GM18499 (cell line): ENCODE measurements at regions not wholly inside any gene's neighbourhood (a gene's known extent, or its start where the extent isn't known, plus 50 kb on each side); places are given as distances from the start of the nearest gene placed in this dataset.
"Not testable (repeated sequence)": the region's sequence is repeated elsewhere in the genome, so short reads cannot be mapped to it uniquely, and the experiment has no call there.

ENCODE experiments used
- ATAC-seq: cut with Tn5 transposase; IDR thresholded peaks from one replicate; pipeline ENCODE4 v1.9.1; 2021; ENCODE audit warnings: moderate number of reproducible peaks; ENCODE audit not compliant: insufficient read depth, unreplicated experiment

DNA sequence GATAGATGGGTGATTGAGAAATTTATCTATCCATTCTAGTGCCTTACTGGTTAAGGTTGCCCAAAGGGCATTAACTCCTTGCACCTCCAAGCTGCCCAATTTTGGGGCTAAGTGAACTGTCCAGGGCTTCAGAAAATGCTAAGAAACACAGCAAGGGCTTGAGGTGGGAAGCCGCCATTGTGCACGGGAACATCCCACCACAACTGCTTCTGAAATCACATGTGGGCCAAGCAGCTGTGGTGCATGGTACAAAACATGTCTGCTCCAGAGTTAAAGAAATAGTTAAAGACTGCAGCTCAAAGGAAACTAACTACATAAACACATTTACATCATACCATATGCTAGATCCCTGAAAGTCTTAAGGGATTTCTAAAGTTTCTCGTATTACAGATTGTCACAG lies 144.3 kb upstream of the NDST3 start:
- ATAC-seq, result no peak

DNA sequence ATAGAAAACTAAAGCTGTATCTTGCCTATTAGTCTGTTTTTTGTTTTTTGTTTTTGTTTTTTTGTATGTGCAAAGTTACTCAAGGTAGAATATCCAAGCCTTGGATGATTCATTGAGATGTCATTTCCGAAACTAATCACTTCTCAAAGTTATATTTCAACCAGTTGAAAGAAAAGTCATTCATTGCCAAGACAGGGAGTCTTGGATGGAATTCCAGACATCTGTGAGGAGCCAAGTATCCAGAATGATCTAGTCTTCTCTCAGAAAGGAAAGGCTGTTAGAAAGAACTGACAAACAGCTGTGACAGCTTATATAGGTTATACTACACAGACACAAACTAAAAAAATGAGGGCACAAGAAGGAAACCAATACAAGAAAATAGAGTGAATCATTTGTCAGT lies 141.1 kb upstream of the NDST3 start:
- ATAC-seq, result no peak

DNA sequence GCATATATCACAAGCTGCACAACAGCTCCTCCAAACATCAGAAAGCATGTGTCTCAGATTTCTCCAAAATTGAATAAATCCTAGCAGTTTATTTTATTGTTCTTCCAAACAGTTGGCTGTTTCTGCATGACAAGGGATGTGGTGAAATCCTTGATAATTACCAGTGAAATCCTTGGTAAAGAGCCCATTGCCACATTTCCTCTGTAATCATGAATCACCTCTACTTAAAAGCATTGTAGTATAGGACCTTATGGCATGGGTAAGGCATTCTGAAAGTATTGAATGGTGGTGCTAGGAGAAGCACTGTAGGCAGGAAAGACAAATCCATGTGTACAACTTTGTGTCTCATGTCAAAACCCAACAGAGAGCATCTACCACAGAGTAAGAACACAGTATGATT lies 135.8 kb upstream of the NDST3 start:
- ATAC-seq, result no peak

DNA sequence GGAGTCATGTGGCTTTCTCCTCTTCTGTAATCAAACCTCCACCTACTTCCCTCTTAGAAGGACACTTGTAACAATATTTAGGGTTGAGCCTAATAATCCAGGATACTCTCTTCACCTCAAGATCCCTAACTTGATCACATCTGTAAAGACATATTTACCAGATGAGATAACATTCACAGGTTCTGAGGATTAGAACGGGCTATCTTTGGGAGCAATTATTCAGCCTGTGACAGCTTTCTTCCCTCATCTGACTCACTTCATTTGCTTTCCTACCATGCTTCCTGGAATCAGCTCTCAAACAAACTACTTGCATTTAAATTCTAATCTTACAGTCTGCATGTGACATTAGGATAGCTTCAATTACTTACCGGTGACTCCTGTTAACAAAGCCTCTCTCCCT lies 133.5 kb upstream of the NDST3 start:
- no peak for ATAC-seq

DNA sequence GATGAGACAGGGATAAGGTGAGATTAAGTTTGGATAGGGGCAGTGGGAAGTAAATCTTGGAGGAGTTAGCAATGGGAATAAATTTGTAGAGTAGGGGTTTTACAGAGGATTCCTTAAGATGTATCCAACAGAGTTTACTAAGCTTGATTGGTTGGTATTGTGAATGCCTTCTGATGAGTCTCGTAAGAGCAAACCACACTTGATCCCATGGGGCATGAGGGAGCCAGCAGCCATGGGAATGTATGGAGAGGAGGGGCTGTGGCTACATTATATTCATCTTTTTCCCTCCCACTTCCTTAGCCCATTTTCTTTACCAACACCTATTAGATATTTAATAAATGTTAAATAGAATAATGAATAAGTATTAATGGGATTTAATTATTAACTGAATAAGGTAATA lies 126.6 kb upstream of the NDST3 start:
- no peak for ATAC-seq

DNA sequence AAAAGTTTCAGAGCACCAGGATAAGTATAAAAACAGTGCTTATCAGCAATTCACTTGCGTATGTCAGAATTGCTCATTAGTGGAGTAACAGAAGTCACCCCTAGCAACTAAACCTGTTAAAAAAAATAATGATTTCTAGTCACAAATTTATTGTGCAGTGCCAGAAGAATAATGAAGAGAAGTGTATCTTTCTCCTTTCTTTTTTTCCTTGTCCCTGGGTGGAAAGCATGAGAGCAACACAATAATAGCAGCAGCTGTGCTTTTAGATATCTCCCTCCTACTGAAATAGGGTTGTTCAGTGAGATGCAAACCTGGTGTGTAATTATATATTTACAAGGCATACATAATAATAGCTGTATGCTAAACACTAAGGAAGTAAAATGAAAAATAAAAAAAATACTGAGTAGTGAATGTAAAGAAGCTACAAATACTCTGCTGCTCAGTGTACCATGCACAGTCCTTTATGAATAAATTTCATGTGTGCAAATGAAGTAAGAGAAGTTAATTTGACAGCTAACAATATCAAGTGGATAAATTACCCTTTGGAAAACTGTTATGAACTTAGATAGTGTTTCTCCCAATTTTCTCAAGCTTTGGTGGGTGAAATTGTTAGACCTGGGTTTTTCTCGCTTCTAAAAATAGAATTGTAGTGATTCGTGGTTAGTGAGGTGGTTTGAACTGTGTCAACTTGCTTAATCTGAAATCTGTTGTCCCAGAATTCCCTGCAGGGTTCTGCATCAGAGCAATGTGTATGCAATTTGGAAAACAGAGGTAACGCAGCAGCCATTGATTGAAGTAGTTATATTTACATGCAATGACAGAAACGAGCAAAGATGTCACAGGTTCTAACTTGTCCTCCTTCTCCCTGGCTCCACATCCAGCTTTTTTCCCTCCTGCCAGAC lies 125.7 kb upstream of the NDST3 start:
- ATAC-seq, result no peak

DNA sequence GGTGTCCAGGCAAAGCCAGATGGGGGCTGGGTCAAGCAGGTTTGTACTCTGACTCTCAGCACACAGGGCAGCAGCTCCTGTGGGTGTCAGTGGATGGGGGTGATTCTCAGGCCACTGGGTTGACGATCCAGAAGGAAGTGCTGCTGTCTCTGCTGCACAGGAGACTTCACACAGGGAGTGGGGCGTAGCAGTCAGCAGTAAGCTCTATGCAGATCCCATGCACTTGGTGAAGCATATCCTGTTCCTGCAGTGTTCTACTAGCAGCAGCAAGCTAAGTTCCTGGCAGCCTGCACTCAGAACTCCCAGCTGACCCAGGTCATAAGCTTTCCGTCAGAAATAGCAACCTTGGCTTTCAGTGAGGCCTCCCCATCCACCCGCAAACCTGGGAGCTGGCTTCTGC lies 117.6 kb upstream of the NDST3 start:
- ATAC-seq, result no peak

DNA sequence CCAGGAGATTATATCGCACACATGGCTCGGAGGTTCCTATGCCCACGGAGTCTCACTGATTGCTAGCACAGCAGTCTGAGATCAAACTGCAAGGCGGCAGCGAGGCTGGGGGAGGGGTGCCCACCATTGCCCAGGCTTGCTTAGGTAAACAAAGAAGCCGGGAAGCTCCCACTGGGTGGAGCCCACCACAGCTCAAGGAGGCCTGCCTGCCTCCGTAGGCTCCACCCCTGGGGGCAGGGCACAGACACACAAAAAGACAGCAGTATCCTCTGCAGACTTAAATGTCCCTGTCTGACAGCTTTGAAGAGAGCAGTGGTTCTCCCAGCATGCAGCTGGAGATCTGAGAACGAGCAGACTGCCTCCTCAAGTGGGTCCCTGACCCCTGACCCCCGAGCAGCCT lies 112.0 kb upstream of the NDST3 start:
- ATAC-seq, result not testable (repeated sequence)

DNA sequence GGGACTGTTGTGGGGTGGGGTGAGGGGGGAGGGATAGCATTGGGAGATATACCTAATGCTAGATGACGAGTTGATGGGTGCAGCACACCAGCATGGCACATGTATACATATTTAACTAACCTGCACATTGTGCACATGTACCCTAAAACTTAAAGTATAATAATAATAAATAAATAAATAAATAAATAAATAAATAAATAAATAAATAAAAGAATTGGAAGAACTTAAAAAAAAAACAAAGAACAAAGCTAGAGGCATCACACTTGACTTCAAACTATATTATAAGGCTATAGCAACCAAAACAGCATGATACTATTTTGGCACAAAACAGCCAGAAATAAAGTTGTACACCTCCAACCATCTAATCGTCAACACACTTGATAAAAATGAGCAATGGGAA lies 106.5 kb upstream of the NDST3 start:
- not testable (repeated sequence) for ATAC-seq

DNA sequence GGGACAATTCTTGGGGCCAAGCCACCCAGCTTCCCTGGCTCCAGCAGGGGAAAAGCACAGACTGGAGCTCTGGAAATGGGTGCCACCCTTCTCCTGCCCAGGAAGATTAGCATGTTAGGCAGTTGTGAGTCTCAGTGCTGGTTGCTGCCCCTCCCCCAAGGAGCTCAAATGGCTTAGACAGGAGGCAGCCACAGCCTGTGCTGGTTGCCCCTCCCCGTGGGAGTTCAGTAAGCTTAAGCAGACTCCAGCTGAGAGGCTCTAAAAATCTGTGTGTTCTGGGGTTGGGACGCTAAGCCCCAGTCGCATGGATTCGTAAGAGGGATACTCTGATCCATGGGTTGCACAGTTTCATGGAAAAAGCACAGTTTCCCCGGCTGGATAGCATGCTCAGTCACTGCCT lies 92.7 kb upstream of the NDST3 start:
- ATAC-seq, result no peak

DNA sequence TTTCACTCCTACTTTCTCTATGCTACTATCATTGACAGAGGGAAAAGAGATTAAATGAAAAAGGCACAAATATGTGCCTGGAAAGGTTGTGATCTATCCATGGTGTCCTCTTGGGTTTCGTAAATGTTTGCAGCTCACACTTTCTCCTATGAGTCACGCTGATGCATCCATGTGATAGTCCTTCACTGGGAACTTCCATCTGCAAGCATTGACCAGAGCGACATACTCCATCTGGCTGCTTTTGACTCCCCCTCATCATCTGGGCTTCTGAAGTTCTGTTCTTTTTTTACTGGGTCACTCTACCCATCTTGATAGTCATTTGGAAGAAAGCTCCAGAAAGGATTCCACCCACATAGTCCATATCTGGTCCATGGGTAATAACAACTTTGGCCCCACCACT lies 84.7 kb upstream of the NDST3 start:
- ATAC-seq, result no peak

DNA sequence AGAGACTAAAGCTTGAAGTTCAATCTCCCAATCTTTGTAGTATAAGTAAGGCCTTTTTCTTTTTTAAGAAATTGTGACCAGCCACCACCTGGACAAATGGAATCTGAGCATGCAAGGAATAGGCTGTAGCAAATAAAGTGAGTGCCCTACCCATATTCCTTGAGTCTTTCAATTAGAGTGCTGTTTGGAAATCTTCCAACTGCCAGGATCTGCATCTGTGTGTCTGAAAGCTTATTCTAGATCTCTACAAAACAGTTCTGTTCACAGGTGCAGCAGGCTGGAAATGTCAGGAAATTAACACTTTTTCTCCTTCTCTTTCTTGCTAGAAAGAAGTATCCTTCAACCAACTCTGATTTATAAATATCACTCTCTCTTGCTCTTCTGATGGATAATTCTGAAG lies 76.7 kb upstream of the NDST3 start:
- ATAC-seq, result no peak

DNA sequence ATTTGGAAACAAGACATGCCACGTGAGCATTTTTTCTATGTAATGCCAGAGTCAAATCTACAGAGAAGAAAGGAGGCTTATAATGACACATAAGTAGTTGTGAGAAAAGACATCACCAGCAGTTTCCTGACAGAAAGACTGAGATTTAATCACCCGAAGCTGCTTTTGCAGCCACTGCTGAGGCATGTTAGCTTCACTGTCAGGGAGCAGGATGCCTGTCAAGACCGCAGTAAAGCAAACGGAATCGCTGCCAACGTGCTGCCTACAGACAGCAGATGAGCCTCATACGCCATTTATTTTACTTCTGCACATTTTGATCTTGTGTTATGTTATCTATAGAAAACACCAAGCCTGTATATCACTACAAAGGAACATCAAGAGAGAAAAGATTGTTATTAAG lies 68.7 kb upstream of the NDST3 start:
- ATAC-seq, result no peak

DNA sequence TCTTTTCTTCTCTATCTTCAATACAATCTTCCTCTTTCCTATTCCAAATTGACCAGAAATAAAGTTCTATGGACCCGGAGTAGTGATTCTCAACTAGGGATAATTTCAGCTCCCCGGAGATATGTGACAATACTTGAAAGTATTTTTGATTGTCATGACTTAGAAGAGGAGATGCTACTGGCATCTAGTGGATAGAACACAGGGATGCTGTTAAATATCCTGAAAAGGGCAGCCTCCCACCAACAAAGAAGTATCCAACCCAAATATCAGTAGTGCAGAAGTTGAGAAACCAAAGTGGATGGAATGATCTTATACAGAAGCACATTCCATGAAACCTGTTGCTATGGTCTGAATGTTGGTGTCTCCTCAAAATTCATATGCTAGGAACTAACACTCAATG lies 65.7 kb upstream of the NDST3 start:
- ATAC-seq, result no peak

DNA sequence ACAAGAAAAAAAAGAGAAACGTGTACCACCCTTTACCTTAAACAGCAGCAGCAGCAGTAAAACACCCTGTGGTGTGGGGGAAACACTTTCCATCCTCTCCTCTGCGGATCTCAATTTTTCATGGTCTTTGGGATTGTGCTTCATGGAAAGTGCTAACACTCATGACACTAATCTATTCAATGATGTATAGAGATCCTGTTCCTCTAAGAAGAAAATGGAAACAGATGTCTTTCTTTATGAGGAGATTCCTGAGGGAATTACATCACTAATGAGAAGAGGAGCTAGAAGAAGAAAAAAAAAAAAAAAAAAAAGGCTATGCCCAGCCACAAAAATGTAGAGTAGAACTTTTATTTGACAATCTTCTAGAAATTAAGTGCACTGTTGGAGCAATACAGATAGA lies 62.9 kb upstream of the NDST3 start:
- no peak for ATAC-seq

DNA sequence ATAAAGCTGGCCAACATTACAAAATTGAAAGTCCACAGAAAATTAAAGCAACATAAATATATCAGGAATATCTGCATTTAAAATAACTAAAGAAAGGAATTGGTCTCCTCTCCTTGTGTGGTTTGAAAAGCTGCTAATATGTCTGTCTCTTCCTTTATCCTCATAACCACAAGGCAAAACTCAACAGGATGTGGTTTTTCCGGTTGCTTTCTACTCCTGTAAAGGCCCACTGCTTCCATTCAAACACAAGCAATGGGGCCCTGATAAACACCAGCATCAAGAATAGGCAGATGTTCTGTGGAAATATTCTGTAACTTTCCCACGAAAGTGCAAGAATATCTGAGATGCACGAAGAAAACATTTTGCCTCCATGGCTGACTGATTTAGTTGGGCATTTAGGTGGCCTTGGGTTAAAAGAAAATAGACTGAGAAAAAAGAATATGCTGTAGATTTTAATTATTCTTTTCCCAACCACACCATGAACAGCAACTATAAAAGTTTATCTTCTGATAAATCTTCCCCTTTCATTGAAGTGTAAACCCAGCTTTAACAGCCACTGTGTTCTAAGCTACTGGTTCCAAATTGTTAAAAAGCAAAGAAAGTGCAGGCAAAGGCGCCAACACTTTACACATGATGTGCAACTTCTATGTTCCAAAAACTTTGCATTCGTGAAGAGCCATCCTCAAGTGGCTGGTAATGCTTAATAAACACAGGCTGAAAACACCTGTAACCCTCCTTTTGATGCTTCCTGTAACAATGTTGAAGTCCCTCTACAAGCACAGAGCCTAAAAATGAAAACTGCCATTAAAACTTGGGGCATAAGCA lies 50.5 kb upstream of the NDST3 start:
- no peak for ATAC-seq

DNA sequence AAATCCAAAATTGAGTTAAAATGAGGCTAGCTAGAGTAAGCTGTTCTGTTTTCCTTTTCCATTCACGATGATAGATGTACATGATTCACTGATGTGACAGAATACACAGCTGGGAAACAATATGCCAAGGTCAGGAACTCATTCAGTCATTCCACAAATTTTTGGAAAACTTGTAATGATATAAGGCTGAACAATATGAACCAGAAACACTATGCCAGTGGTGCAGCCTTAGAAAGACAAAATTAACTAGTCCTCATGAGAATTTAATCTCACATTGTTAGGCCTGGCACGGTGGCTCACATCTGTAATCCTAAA lies 50.0 kb upstream of the NDST3 start:
- no peak for ATAC-seq
